CD4-positive, alpha-beta memory T cell (primary cell): ENCODE measurements at regions not wholly inside any gene's neighbourhood (a gene's known extent, or its start where the extent isn't known, plus 50 kb on each side); places are given as distances from the start of the nearest gene placed in this dataset.
A peak's percentile ranks its signal among the peaks of the same experiment; 100 is the strongest.

ENCODE experiments used
- CTCF ChIA-PET: fragments of 350-600 bp; sonication (Branson Sonifier 250); formaldehyde crosslinking; loops from one replicate; lab custom pipeline; 2021; ENCODE audit warnings: inconsistent platforms; ENCODE audit not compliant: partially characterized antibody; lab: Charles Lee
- POLR2A ChIA-PET: fragments of 350-600 bp; sonication (Branson Sonifier 250); formaldehyde crosslinking; loops from one replicate; lab custom pipeline; 2021; ENCODE audit not compliant: partially characterized antibody; lab: Charles Lee
- DNase-seq, 5 donors: peaks; one replicate each; pipeline versions ENCODE4 v3.0.0 to v3.0.0-alpha.2; 2020 to 2022; ENCODE audit warnings: mixed read lengths in 1 of 5
- H3K27ac ChIP-seq: one replicate; pipeline ENCODE4 v1.7.0; 2013; ENCODE audit warnings: low read depth, low read length
- H3K27me3 ChIP-seq: 2 replicates; pipeline ENCODE4 v1.7.0; 2013; ENCODE audit warnings: mild to moderate bottlenecking, low read length, moderate library complexity; ENCODE audit not compliant: insufficient read depth
- H3K36me3 ChIP-seq: 2 replicates; pipeline ENCODE4 v1.7.0; 2013; ENCODE audit warnings: mild to moderate bottlenecking, low read length, moderate library complexity; ENCODE audit not compliant: insufficient read depth
- H3K4me1 ChIP-seq: 2 replicates; pipeline ENCODE4 v1.7.0; 2013; ENCODE audit warnings: mild to moderate bottlenecking, low read length, moderate library complexity; ENCODE audit not compliant: insufficient read depth
- H3K4me3 ChIP-seq, 2 donors: one replicate each; pipeline ENCODE4 v1.7.0; 2013; ENCODE audit warnings: low read length in 2 of 2, mild to moderate bottlenecking in 1 of 2
- H3K9me3 ChIP-seq, 2 donors: one replicate each; pipeline ENCODE4 v1.7.0; 2013; ENCODE audit warnings: low read length in 2 of 2, control low read depth in 1 of 2; ENCODE audit not compliant: control insufficient read depth in 1 of 2
- H3K27ac Mint-ChIP-seq, 7 donors: one replicate each; pipeline ENCODE4 v1.8.0; 2020 to 2021; ENCODE audit warnings: mixed read lengths in 7 of 7, mild to moderate bottlenecking in 6 of 7, inconsistent platforms in 3 of 7, moderate library complexity in 3 of 7
- H3K27me3 Mint-ChIP-seq, 2 donors: one replicate each; pipeline ENCODE4 v1.8.0; 2020 to 2021; ENCODE audit warnings: mixed read lengths in 2 of 2
- H3K36me3 Mint-ChIP-seq, 2 donors: one replicate each; pipeline ENCODE4 v1.8.0; 2020 to 2021; ENCODE audit warnings: mixed read lengths in 2 of 2, inconsistent platforms in 1 of 2, mild to moderate bottlenecking in 1 of 2
- H3K4me1 Mint-ChIP-seq, 4 donors: one replicate each; pipeline ENCODE4 v1.8.0; 2020 to 2021; ENCODE audit warnings: mixed read lengths in 4 of 4, mild to moderate bottlenecking in 1 of 4
- H3K4me3 Mint-ChIP-seq, 8 donors: one replicate each; pipeline ENCODE4 v1.8.0; 2020 to 2021; ENCODE audit warnings: mixed read lengths in 8 of 8, mild to moderate bottlenecking in 7 of 8, moderate library complexity in 6 of 8, inconsistent platforms in 3 of 8
- H3K9me3 Mint-ChIP-seq, 8 donors: one replicate each; pipeline ENCODE4 v1.8.0; 2020 to 2021; ENCODE audit warnings: mixed read lengths in 8 of 8, mild to moderate bottlenecking in 5 of 8, inconsistent platforms in 3 of 8, moderate library complexity in 1 of 8
- intact Hi-C: fragments of 100-400 bp; cut with micrococcal nuclease; formaldehyde crosslinking; loops from one replicate; pipeline ENCODE4 v1.15.1; 2023

GRCh38 chr4:64883087-64883807 lies 474.0 kb upstream of the TECRL start:
- Histone ChIP-seq H3K36me3 (no peaks in the 10 kb centered on the region), H3K27me3 (no peaks in the 10 kb centered on the region), H3K27ac (no peak overlapping the region), H3K4me1 (no peaks in the 10 kb centered on the region), H3K4me3 (no peak overlapping the region), H3K9me3 (no peaks in the 10 kb centered on the region)
- Mint-ChIP-seq H3K9me3 (peaks cover 0 to 14% (median 6%) of the 10 kb centered on the region in 8 donors), H3K27ac (peak overlapping the region in 1 of 7 donors; percentile 4), H3K36me3 (no peaks in the 10 kb centered on the region), H3K27me3 (no peaks in the 10 kb centered on the region), H3K4me3 (no peak overlapping the region), H3K4me1 (no peaks in the 10 kb centered on the region)
- intact Hi-C loops, result no loop called here
- ChIA-PET POLR2A (no interaction called here), CTCF (no interaction called here)
- no peak for DNase-seq

- no peaks in the 10 kb centered on the region for H3K27me3 Mint-ChIP-seq
- CTCF ChIA-PET, result no interaction called here
- no peaks in the 10 kb centered on the region for H3K4me1 Mint-ChIP-seq
- Histone ChIP-seq H3K36me3 (no peaks in the 10 kb centered on the region), H3K9me3 (no peaks in the 10 kb centered on the region), H3K27ac (no peak overlapping the region), H3K4me3 (no peak overlapping the region), H3K4me1 (no peaks in the 10 kb centered on the region), H3K27me3 (no peaks in the 10 kb centered on the region)
- H3K36me3 Mint-ChIP-seq, result no peaks in the 10 kb centered on the region
- H3K4me3 Mint-ChIP-seq, result peak overlapping the region in 1 of 8 donors; percentile 31
- peaks cover 0 to 14% (median 5%) of the 10 kb centered on the region in 8 donors for H3K9me3 Mint-ChIP-seq
- POLR2A ChIA-PET, result no interaction called here
- intact Hi-C loops, result no loop called here
- no peak for DNase-seq
- peak overlapping the region in 1 of 7 donors; percentile 4 for H3K27ac Mint-ChIP-seq
Measured at GRCh38 chr4:64882311-64883086, 473.2 kb upstream of the TECRL start.

GRCh38 chr4:64880557-64880956 lies 471.3 kb upstream of the TECRL start:
- Mint-ChIP-seq H3K27ac (no peak overlapping the region), H3K36me3 (no peaks in the 10 kb centered on the region), H3K4me3 (no peak overlapping the region), H3K9me3 (peaks cover 2 to 19% (median 6%) of the 10 kb centered on the region in 8 donors), H3K27me3 (no peaks in the 10 kb centered on the region), H3K4me1 (no peaks in the 10 kb centered on the region)
- DNase-seq, result no peak
- CTCF ChIA-PET, result no interaction called here
- intact Hi-C loops, result no loop called here
- H3K27ac ChIP-seq, result no peak overlapping the region
- POLR2A ChIA-PET, result no interaction called here
- no peaks in the 10 kb centered on the region for H3K36me3 ChIP-seq
- H3K9me3 ChIP-seq, result no peaks in the 10 kb centered on the region
- H3K27me3 ChIP-seq, result no peaks in the 10 kb centered on the region
- no peak overlapping the region for H3K4me3 ChIP-seq
- H3K4me1 ChIP-seq, result no peaks in the 10 kb centered on the region

DNA sequence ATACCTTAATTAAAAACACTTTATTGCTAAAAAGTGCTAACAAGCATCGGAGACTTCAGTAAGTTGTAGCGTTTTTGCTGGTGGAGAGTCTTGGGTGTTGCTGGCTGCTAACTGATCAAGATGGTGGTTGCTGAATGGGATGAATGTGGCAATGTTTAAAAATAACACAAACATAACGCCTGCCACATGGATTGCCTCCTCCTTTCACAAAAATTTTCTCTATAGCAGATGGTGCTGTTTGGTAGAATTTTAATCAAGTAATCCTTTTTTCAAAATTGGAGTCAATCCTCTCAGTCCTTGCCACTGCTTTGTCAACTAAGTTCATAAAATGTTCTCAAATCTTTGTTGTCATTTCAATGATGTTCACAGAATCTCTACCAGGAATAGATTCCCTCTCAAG lies 466.8 kb upstream of the TECRL start:
- CTCF ChIA-PET, result no interaction called here
- no peak overlapping the region for H3K27ac Mint-ChIP-seq
- Histone ChIP-seq H3K27me3 (no peaks in the 10 kb centered on the region), H3K4me3 (no peak overlapping the region), H3K4me1 (no peaks in the 10 kb centered on the region), H3K36me3 (no peaks in the 10 kb centered on the region), H3K27ac (no peak overlapping the region), H3K9me3 (no peaks in the 10 kb centered on the region)
- H3K4me3 Mint-ChIP-seq, result no peak overlapping the region
- no peaks in the 10 kb centered on the region for H3K36me3 Mint-ChIP-seq
- H3K4me1 Mint-ChIP-seq, result no peaks in the 10 kb centered on the region
- DNase-seq, result no peak
- H3K27me3 Mint-ChIP-seq, result no peaks in the 10 kb centered on the region
- POLR2A ChIA-PET, result no interaction called here
- intact Hi-C loops, result no loop called here
- H3K9me3 Mint-ChIP-seq, result peaks cover 2 to 20% (median 10%) of the 10 kb centered on the region in 8 donors

GRCh38 chr4:64870558-64870957 lies 461.3 kb upstream of the TECRL start:
- H3K4me3 Mint-ChIP-seq, result no peak overlapping the region
- H3K4me1 Mint-ChIP-seq, result no peaks in the 10 kb centered on the region
- no peaks in the 10 kb centered on the region for H3K36me3 ChIP-seq
- H3K27ac Mint-ChIP-seq, result no peak overlapping the region
- H3K9me3 ChIP-seq, result no peaks in the 10 kb centered on the region
- intact Hi-C loops, result no loop called here
- H3K4me3 ChIP-seq, result no peak overlapping the region
- H3K9me3 Mint-ChIP-seq, result peaks cover 0 to 17% (median 6%) of the 10 kb centered on the region in 8 donors
- no peaks in the 10 kb centered on the region for H3K4me1 ChIP-seq
- DNase-seq, result no peak
- POLR2A ChIA-PET, result no interaction called here
- H3K36me3 Mint-ChIP-seq, result peaks cover 0 to 2% of the 10 kb centered on the region in 2 donors
- H3K27ac ChIP-seq, result no peak overlapping the region
- no peaks in the 10 kb centered on the region for H3K27me3 ChIP-seq
- CTCF ChIA-PET, result no interaction called here
- H3K27me3 Mint-ChIP-seq, result no peaks in the 10 kb centered on the region

DNA sequence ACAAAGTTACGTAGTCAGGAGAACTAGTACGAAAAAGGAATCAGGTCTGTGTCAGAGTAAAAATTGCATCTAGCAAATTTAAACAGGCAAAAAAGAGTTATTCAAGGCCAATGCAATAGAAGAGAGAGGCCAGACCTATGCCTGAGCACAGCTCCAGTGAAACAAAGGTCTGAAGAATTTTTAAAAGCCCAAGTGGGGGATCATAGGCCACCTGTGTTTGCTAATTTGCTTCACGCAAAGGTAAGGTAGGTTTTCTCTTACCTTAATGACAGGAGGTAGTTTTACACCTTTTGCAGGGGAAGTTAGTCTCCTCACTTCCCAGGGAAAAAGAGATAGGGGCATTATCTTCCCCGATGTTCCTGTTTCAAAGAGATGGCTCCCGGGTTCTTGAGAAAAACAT lies 448.6 kb upstream of the TECRL start:
- Histone ChIP-seq H3K4me3 (no peak overlapping the region), H3K27me3 (no peaks in the 10 kb centered on the region), H3K27ac (no peak overlapping the region), H3K4me1 (no peaks in the 10 kb centered on the region), H3K9me3 (no peaks in the 10 kb centered on the region), H3K36me3 (no peaks in the 10 kb centered on the region)
- POLR2A ChIA-PET, result no interaction called here
- Mint-ChIP-seq H3K9me3 (peaks cover 0 to 6% (median 2%) of the 10 kb centered on the region in 8 donors), H3K4me3 (no peak overlapping the region), H3K36me3 (no peaks in the 10 kb centered on the region), H3K4me1 (no peaks in the 10 kb centered on the region), H3K27me3 (no peaks in the 10 kb centered on the region), H3K27ac (no peak overlapping the region)
- CTCF ChIA-PET, result no interaction called here
- intact Hi-C loops, result no loop called here
- no peak for DNase-seq

DNA sequence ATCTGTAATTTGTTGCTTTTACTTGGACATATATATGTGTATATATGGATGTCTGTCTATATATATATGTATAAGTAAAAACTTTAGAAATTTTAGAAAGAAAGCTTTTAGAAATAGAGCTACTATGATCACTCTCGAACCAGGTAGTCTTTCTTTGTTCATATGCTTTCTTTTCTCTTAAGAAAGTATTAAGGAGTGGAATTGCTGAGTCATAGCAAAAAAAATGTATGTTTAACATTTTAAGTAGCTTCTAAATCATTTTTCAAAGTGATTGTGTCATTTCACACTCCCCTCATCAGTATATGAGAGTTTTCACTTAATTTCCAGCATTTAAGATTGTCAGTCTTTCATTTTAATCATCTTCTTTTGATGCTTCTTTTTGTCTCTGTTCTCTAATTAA lies 447.9 kb upstream of the TECRL start:
- POLR2A ChIA-PET, result no interaction called here
- Histone ChIP-seq H3K4me3 (no peak overlapping the region), H3K9me3 (no peaks in the 10 kb centered on the region), H3K4me1 (no peaks in the 10 kb centered on the region), H3K27me3 (no peaks in the 10 kb centered on the region), H3K36me3 (no peaks in the 10 kb centered on the region), H3K27ac (no peak overlapping the region)
- no peak overlapping the region for H3K27ac Mint-ChIP-seq
- intact Hi-C loops, result no loop called here
- peaks cover 0 to 12% (median 2%) of the 10 kb centered on the region in 8 donors for H3K9me3 Mint-ChIP-seq
- H3K4me1 Mint-ChIP-seq, result no peaks in the 10 kb centered on the region
- no peak overlapping the region for H3K4me3 Mint-ChIP-seq
- H3K27me3 Mint-ChIP-seq, result no peaks in the 10 kb centered on the region
- CTCF ChIA-PET, result no interaction called here
- no peaks in the 10 kb centered on the region for H3K36me3 Mint-ChIP-seq
- no peak for DNase-seq
